Activated CD4-positive, alpha-beta T cell treated with anti-CD3 and anti-CD28 coated beads for 48 hours (primary cell): ENCODE measurements at regions not wholly inside any gene's neighbourhood (a gene's known extent, or its start where the extent isn't known, plus 50 kb on each side); places are given as distances from the start of the nearest gene placed in this dataset.

Experiments
- DNase-seq: peaks from one replicate; pipeline ENCODE4 v3.0.0-alpha.2; 2020

DNA sequence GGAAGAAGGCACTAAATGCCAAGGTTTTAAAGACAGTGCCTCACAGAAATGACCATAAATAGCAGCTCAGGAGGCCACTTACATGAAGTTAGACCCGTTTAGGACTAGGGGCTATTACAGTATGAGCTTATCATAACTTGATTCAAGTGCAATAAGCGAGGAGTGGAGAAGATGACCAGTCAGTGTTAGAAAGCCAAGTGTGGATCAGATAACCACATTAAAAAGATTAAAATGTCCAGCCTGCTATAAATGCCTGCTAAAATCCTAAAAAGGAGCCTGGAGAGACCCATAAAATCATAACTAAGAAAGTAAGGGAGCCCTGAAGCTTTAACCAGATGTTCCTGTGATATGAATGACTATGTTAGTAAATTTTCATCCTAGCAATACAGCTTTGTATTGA, 117.5 kb upstream of the ZNF521 start:
- no peak for DNase-seq

DNA sequence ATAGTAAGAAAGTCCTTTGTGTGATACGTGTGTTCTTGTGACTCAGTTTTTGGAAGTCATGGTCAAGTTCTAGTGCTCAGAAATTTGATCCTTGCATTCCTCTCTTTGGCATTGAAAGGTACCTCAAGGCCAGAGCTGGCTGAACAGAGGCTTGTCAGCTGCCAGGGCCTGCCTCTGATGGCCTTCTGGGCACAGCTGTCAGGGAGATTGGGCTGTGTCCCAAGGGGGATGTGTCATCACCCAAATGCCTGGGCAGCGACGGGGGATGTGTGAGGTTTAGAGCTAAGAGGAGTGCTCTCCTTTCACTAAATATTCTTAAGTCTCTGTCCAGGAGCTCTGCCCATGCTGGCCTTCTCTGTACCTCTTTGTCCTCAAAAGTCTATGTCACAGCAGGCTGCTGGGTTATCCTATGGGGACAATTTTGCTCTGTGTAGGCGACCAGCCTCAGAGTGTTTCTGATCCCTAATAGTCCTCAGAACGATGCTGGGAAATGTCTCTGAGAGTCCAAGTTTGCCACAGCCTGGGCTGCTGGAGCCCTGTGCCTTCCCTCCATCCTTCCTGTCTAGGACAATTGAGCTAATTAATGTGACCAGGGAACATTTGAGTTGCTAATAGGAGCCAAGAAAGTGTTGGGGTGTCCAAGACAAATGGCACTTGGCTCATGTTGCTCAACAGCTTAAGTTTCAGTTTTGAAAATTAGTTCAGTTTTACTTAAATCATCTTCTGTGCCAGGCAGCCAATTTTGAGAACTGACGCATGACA, 115.4 kb upstream of the ZNF521 start:
- no peak for DNase-seq

DNA sequence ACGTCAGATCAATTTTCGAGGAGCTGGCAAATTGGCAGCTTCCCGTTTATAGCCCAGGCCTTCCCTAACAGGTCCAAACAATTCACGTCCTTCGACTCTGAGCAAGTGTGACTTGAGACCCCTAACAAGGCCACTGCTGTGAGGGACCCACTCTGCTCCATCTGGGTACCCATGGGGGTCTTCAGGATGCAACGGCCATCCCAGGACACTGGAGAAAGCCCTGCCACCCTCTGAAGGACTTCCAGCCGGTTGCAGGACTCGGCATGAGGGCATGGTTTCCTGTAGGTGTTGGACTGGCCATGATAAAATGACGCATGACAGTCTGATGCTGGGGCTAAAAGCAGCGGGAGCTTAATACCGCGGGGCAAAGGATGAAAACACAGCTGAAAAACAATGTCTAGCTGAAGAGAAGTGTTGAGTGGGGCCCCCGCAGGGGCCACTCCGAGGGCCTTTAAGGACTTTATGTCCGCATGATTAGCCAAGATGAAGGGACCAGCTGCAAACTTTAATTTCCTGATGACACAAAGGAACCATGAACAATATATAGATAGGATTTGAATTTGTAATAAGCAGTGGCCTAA, 113.3 kb upstream of the ZNF521 start:
- DNase-seq = no peak

DNA sequence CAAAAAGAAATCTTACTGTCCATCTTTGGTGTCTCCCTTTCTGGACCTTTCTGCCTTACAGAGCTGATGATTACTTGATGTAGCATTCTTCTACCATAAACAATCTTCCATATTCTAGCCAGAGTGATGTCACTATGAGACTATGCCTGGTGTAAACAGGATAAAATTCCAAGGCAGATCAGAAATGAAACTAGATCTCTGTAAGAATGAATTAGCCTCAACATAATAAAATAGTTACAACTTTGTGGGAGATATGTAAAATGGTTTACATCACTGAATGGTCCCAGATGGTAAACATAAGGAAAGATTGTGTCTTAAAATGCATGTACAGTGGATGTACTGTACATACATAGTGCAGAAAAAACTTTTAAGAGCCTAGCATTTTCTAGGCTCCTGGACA, 112.3 kb upstream of the ZNF521 start:
- DNase-seq = no peak

DNA sequence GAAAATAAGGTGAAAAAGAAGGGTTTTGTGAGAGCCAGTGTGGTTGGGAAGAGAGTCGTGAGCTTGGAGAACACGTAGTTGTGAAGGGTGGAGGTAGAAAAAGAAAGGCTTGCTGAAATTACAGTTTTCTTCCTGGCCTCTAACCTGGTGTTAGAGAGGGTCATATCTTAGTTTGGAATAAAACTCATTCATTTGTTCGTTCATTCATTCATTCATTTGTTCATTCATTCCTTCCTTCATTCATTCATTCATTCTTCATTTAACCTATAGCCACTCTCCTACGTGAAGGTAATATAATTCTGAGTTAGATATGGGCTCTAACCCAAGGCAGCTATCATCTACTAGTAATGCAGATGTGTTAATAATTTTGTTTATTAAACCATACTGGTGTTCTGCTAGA, 111.8 kb upstream of the ZNF521 start:
- DNase-seq = no peak

DNA sequence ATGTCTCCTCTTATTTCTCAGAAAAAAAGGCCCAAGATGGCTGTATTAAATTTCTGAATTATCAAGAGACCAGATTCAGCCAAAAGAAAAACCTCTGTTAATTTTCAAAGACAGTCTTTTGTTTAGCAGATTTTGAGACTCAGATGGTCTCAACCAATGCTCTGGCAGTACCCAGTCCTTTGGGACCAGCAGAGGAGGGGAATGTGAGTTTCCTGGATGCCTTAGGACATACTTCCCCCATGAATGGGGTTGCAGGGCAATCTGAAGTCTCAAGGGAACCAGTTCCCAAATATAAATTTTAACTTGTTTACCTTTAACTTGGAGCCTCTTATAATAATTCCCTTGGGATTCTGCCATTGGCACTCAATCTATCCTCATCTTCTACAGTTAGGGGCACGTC, 107.8 kb upstream of the ZNF521 start:
- no peak for DNase-seq

DNA sequence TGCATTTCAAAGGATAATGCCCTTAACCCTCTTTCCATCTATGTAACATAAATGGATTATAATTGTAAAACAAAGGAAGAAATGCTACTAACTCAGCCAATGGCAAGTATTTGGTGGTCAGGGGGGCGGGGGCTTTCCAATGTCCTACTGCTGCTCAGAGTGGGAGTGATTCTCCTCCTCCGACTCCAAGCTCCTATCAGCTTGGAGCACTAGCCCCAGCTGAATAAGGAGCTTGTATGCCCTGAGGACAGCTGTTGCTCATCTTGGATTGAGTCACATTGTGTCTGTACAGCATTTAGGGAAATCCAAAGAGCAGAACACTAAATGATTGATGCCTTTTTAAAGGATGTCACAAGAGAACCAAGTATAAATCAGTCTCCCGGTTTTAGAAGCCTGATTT, 105.6 kb upstream of the ZNF521 start:
- DNase-seq = no peak

DNA sequence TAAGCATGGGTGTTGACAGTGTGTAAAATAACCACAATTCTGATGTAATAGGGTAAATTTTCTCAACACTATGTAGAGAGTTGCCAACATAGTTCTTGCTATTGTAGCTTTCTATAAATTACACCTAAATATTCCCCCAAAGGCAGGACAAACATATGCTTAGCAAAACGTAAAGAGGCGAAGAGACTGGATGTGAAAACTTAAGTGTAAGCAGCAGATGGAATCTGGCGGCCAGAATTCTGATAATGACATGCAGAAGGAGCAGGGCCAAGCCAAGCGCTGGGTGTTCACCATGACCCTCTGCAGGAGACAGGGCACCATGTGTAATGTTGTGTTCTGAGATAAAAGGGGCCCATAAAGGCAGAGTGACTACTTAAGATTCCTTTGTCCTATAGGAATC, 105.2 kb upstream of the ZNF521 start:
- DNase-seq = no peak

DNA sequence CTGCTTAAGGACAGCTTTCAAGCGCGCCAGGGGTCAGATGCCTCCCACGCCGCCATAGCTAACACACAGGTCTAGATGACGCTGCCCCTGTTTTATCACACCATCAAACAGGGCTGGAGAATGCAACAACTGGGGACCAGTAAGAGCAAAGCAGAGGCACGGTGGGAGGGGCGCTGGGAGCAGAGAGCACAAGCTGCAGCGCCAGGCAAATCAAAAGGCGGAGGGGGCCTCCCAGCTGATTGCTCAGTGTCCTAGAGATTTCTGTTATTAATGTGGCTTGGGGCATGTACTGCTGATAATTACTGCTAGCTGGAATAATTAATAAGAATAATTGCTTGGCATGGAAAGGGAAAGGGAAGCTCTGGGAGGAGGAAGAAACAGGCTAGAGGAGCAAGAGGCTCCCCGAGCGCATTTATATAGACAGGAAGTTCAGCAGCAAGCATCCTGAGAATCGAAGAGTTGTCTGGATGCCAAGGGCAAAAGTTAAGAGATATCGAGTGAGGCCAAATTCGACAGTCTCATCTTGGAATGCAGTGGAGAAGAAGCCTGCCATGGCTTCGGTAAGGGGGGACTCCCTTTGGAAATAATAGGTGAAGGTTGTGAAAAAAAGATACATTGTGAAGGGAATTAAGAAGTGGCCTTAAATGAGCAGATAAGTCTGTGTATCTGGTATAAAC, 104.5 kb upstream of the ZNF521 start:
- DNase-seq = no peak

DNA sequence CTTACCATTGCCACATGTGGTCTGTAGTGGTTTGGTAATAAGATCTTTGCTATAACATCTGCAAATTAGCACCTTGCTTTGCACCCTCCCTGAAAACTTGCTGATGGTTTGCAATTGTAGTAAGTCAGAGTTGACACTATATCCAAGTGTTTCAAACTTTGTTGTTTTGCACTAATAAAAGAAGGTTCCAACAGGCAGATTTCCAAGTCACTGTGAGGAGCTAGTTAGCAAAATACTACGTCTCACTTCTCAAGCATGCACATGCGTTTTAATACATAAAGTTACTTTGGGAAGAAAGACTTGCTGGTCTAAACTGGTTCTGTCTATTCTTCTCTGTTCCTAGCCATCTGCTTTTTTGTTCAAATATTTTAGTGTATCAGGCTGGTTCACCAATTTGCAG, 103.7 kb upstream of the ZNF521 start:
- DNase-seq = no peak

DNA sequence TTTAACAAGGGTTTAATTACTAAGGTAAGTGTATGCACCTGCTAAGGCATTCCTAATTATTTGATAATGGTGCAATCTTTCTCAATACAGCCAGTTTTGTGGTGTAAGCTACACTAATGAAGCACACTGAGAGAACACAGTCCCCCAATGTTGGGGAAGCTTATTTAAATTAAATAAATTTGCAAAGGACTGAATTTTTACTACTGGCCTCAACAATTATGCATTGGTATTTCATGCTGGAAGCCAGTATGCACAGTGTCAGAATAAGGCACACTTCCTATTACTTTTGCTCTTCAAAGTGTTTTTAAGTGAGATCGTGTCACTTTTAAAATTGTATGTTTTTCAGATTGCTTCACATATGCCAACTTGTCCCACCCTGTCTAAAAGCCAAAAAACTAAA, 103.2 kb upstream of the ZNF521 start:
- no peak for DNase-seq

DNA sequence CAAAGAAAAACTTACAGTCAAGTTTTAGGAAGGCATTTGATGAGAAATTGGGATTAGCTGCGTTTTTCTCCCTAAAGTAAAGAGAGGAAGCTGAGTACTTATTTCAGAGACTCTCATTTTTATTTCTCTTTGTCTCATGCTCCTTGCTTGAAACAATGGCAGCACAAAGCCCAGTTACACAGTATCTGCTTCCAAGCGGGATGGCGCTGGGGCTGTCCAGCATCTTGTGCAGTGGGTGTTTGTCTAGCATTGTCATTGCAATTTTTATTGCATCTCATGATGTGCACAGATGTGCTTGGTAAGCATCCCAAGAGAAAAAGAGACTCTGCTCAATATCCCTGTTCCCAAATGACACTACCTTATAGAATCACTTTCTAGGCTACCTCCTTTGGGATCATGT, 102.8 kb upstream of the ZNF521 start:
- DNase-seq = no peak

DNA sequence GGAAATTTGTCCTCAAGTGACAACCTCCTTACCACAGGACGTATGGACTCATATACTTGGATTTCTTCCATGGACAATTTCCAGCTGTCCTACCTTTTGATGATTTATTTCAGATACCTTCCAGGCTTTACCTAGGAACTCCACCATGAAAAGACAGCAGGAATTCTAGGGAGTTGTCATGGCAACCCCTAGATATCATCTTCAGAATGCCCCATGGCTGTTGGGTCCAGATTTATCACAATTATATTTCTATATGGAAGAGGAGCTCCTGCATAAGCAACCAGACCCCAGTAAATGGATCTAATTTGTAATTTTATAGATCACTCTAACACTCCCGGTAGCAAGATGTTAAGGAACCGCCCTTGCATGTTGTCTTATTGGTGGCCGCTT, 102.3 kb upstream of the ZNF521 start:
- no peak for DNase-seq

DNA sequence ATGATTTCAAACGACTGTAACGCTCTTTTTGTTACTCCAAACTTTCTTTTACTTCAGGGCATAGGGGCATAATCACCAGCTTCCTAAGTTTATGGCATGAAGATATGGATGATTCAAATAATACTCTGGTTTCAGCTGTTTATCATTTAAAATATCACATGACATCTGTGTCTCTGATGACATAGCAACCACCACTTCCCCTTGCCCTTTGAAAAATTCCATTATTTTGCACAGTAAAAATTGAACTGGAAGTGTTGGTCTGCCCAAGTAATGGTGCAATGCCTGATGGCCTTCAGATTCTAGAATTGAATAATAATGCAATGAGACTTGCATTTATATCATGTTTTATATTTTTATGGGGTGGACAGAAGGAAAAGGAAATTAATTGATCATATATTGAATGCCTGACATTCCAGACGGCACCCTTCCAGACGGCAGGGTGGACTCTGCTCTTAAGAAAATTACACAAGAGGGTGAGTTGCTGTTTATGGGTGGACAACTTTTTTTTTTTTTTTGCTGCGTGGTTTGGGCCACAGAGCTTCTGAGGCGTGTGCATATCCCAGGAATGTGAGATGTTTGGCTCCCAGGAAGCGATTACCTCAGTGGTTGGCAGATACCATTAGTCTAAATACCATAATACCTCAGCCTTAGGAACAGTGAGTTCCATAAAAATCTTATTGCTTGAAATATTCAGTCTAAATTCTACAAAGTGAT, 101.7 kb upstream of the ZNF521 start:
- no peak for DNase-seq

DNA sequence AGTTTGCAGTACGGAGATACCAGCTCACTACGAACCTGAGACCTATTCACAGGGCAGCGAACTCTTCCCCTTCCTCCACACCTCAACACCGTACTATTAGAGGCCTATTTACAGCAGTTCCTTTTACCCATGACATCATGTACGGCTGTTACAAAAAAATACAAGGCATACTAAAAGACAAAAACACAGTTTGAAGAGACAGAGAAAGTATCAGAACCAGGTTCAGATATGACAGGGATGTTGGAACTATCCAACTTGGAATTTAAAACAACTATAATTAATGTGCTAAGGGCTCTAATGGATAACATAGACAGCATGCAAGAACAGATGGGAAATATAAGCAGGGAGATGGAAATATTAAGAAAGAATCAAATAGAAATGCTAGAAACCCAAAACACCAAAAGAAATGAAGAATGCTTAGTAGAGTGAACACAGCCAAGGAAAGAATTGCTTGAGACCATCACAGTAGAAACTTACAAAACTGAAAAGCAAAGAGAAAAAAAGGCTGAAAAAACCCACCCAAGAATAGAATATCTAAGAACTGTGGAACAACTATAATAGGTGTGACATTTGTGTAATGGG, 99.2 kb upstream of the ZNF521 start:
- no peak for DNase-seq

DNA sequence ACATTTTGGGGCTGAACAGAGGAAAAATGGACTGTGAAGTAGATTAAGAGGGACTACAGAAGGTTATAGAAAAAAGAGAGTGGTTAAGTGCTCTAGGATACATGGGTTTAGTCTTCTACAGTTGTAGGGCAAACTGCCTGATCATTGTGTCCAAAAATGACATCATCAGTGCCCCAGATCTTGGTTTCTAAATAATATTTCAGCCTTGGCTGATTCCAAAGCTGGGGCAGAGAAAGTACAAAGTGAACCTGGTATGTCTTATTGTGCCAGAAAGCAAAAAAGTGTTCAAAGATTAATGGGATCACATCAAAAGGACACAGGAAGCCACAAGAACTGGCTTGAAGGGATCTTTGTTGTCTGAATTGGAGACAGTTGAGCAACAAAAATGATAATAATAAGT, 97.1 kb upstream of the ZNF521 start:
- no peak for DNase-seq

DNA sequence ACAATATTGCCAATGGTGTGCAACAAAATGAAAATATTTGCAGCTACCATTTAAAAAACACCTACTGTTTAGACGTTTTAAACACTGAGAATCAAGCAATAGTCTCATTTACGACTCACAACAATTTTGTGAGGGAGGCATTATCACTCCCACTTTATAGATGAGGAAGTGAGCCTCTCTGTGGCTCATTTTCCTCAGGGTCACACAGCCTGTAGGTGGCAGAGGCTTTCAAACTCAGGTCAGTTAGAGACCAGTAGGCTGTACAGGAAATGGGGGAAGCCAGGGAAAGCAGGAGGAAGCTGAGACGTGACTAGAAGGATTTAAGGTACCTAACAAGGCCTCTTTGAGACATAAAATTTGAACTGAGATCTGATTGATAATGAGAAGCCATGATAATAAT, 95.0 kb upstream of the ZNF521 start:
- no peak for DNase-seq

DNA sequence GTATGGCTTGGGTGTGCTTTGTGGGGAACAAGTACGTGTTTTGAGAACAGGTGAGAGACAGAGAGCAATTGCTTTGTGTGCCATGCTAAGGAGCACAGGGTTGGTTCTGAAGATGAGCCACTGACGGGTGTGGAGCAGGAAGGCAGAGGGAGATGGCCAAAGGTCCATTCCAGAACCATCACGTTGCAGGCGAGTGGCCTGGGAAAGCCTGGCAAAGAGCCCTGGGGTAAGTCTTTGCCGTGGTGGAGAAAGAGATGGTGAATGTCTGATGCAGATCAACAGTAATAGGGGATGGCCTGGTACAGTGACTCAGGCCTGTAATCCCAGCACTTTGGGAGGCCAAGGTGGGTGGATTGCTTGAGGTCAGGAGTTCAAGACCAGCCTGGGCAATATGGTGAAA, 93.5 kb upstream of the ZNF521 start:
- DNase-seq = no peak

DNA sequence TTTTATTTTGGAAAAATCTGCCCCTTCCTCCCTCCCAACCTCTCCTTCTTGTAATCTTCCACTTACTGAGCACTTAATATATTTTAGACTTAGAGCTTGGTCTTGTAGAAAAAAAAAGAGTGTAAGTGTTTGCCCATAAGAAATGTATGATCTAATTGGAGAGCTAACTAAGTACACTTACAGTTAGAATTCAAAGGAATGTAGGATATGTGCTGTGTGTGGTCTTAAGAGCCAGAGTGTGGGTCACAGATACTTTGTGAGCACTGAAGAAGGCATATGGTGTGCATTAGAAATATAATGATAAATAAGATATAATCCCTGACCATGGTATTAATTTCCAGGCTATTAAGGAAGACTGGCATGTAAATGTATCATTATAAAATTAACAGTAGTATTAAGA, 91.8 kb upstream of the ZNF521 start:
- DNase-seq = no peak

DNA sequence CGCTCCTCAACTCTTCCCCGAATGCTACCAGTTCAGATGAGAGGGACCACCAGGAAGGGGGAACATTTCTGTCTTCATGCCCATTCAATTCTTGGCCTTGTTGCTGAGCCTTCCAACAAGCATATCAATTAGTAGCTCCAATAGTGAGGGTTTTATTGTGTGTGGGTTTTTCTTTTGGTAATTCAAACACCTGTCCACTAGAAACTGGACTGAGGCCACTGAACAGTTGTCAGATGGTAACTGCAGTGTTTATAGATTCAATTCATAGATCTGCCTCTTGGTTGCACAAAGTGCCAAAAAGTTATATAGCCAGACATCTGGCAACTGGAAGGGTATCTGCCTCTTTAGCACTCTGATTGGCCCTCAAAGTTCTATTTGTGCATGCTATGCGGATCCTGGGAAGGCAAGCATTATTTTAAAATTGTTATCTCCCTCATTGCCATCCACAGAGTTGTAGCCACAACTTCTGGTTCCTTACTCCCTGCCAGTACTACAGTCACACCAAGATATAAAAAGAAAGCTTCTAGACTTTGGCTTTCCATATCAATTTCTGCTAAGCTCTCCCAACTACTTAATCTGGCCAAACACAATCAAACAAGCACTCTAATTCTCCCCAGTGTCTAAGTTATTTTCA, 83.3 kb upstream of the ZNF521 start:
- no peak for DNase-seq

DNA sequence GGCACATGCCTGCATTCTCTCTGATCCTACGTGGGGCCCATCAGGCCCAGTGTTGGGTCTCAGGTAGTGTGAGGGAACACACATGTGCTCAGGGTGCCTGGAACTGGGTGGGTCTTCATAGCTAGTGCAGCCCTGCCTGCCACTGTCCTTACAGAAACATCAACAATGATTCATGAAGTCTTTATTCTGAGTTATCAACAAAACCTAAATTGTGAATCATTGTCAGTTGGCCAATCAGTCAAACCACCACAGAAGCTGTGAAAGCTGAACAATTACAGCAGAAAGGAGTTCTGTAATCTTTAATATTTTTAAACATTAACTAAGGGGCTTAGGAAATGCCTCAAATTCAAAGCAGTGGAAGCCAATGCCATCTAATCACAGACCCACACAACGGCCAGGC, 82.8 kb upstream of the ZNF521 start:
- DNase-seq = no peak

DNA sequence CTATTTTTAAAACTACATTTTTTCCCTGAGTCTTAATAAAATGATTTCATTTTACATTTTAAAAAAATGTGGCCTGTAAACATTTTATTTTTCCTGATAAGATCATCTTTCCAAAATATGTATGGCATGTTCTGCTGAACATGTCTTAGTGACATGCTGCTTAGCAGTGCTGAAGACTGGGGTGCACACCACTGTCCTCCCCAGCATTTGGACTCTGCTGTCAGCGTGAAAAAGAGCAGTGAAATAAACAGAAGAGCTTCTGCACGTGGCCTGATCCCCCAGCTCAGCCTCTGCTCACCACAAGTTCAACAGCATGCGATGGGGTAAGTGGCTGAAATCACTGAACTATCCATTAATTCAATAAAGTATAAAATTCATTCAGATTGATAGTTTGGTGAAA, 81.6 kb upstream of the ZNF521 start:
- no peak for DNase-seq

DNA sequence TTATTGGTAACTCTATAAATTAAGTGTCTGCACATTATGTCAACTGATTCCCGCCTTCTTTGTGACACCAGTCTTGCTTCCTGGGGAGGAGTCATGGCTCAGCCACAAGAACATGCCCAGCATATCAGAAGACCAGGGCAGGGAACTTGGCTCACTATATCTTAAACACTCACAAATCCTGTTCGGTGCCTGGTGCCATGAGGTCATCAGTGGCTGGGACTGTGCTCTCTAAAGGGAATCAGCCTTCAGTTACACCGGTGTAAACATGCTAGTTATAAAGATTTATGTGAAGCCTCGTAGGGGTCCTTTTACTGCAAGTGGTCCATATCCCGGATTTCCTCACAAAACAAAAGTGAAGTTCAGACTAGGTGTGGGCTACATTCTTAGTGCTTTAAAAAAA, 73.1 kb upstream of the ZNF521 start:
- DNase-seq = no peak
